K562 (cell line): ENCODE measurements at regions not wholly inside any gene's neighbourhood (a gene's known extent, or its start where the extent isn't known, plus 50 kb on each side); places are given as distances from the start of the nearest gene placed in this dataset.
A peak's percentile ranks its signal among the peaks of the same experiment; 100 is the strongest.

Source experiments
- CBFB ChIP-seq: sonication (generic); formaldehyde crosslinking; IDR thresholded peaks from 2 replicates; pipeline ENCODE4 v1.4.0; 2020; ENCODE audit warnings: mild to moderate bottlenecking, missing genetic modification reagents
- CREB3L1 ChIP-seq: fragments of 450-650 bp; IDR thresholded peaks from 2 replicates; pipeline ENCODE4 v1.6.1; 2014; ENCODE audit warnings: low read depth, mild to moderate bottlenecking, moderate library complexity, borderline replicate concordance
- FOSL1 ChIP-seq: fragments of 200-800 bp; sonication (Bioruptor generic); conservative IDR thresholded peaks from 2 replicates; pipeline ENCODE4 v1.6.1; 2016; ENCODE audit warnings: missing genetic modification characterization, missing compliant biosample characterization
- HBP1 ChIP-seq: fragments of 450-650 bp; formaldehyde crosslinking; IDR thresholded peaks from 2 replicates; pipeline ENCODE4 v1.4.0; 2022; ENCODE audit warnings: missing genetic modification characterization
- ILF3 ChIP-seq: fragments of 450-650 bp; IDR thresholded peaks from 2 replicates; pipeline ENCODE4 v1.6.1; 2018; ENCODE audit warnings: antibody characterized with exemption, mild to moderate bottlenecking, moderate library complexity, borderline replicate concordance
- NFE2L1 ChIP-seq: fragments of 450-650 bp; IDR thresholded peaks from 2 replicates; pipeline ENCODE4 v1.6.1; 2016; ENCODE audit warnings: missing genetic modification characterization, low read depth, mild to moderate bottlenecking, missing compliant biosample characterization, moderate library complexity, borderline replicate concordance
- PATZ1 ChIP-seq: fragments of 250-450 bp; sonication (Bioruptor Pico); IDR thresholded peaks from 2 replicates; pipeline ENCODE4 v1.5.0; 2020; ENCODE audit warnings: mild to moderate bottlenecking, borderline replicate concordance
- PHB ChIP-seq: fragments of 250-450 bp; sonication (Bioruptor Pico); IDR thresholded peaks from 2 replicates; pipeline ENCODE4 v1.5.0; 2021
- PHTF2 ChIP-seq: fragments of 250-450 bp; sonication (Bioruptor Pico); IDR thresholded peaks from 2 replicates; pipeline ENCODE4 v1.5.0; 2021; ENCODE audit warnings: mild to moderate bottlenecking
- PRMT5 ChIP-seq: sonication (generic); formaldehyde crosslinking; IDR thresholded peaks from 2 replicates; pipeline ENCODE4 v1.5.0; 2020; ENCODE audit warnings: missing genetic modification reagents
- RAD21 ChIP-seq, 2 experiments: fragments of 250-450 bp in 1 of 2; fragments of 450-650 bp in 1 of 2; sonication (Bioruptor Pico) in 1 of 2; formaldehyde crosslinking in 1 of 2; IDR thresholded peaks in 1 of 2; conservative IDR thresholded peaks in 1 of 2; 2 replicates each; pipeline versions ENCODE4 v1.4.0 to v1.8.0; 2020 to 2022; ENCODE audit warnings: mild to moderate bottlenecking in 2 of 2, moderate library complexity in 1 of 2
- RBM17 ChIP-seq: fragments of 200-400 bp; formaldehyde crosslinking; IDR thresholded peaks from 2 replicates; pipeline ENCODE4 v1.6.1; 2017; ENCODE audit warnings: low read depth, mild to moderate bottlenecking, low read length, borderline replicate concordance
- RHOXF2B ChIP-seq: fragments of 250-450 bp; sonication (Bioruptor Pico); conservative IDR thresholded peaks from 2 replicates; pipeline ENCODE4 v1.5.1; 2021
- SIN3B ChIP-seq: fragments of 450-650 bp; IDR thresholded peaks from 2 replicates; pipeline ENCODE4 v1.6.1; 2017; ENCODE audit warnings: low read depth, mild to moderate bottlenecking, moderate library complexity
- SMARCC2 ChIP-seq: fragments of 450-650 bp; IDR thresholded peaks from 2 replicates; pipeline ENCODE4 v1.6.1; 2017; ENCODE audit warnings: antibody characterized with exemption, moderate library complexity, mild to moderate bottlenecking, low read depth
- TSC22D4 ChIP-seq: fragments of 450-650 bp; IDR thresholded peaks from 2 replicates; pipeline ENCODE4 v1.6.1; 2016; ENCODE audit warnings: missing genetic modification characterization, missing biosample characterization, control low read depth
- ZNF436 ChIP-seq: fragments of 250-450, 450-650 bp; sonication (Bioruptor Pico); formaldehyde crosslinking; IDR thresholded peaks from 2 replicates; pipeline ENCODE4 v1.7.0; 2020; ENCODE audit warnings: mild to moderate bottlenecking
- TF ChIP-seq, protein P1 (sequence below): fragments of 250-450 bp; sonication (Bioruptor Pico); IDR thresholded peaks from 2 replicates; pipeline ENCODE4 v1.8.0; 2022; ENCODE audit warnings: moderate library complexity, mild to moderate bottlenecking, inconsistent platforms
- TF ChIP-seq, protein P2 (sequence below): fragments of 250-450 bp; sonication (Bioruptor Pico); IDR thresholded peaks from 2 replicates; pipeline ENCODE4 v1.8.0; 2022; ENCODE audit warnings: moderate library complexity, mild to moderate bottlenecking, inconsistent platforms
- TF ChIP-seq, protein P3 (sequence below): sonication (generic); formaldehyde crosslinking; IDR thresholded peaks from 2 replicates; pipeline ENCODE4 v1.9.0; 2022; ENCODE audit warnings: mild to moderate bottlenecking, missing genetic modification reagents

DNA sequence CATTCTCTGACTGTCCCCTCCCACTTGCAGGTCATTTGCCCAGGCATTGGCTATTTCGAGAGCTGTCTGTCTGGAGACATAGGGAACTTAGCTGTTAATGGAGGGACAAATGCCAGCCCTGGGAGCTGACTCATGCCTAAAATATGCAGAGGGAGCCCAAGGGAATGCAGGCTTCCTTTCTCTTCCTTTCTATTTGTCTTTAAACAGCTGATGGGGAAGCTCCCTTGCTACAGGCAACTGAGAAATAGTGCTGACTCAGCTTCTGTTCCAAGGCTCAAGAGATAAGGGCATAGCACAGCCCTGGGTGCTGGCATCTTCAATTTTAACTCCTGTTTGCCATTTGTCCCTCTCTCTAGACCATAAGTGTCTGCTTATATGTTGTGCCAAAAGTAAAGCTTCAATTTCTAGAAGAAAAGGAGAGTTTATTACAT, 82.7 kb upstream of the C1GALT1 start (continued):
- TF ChIP-seq NFE2L1 (tag): 0 out of 2 replicates have a peak, but pooled peaks have one; percentile 7
- no peak for TF ChIP-seq CREB3L1
- TF ChIP-seq ILF3: no peak
- peak; percentile 82 for TF ChIP-seq SMARCC2
- TF ChIP-seq, protein P1, sequence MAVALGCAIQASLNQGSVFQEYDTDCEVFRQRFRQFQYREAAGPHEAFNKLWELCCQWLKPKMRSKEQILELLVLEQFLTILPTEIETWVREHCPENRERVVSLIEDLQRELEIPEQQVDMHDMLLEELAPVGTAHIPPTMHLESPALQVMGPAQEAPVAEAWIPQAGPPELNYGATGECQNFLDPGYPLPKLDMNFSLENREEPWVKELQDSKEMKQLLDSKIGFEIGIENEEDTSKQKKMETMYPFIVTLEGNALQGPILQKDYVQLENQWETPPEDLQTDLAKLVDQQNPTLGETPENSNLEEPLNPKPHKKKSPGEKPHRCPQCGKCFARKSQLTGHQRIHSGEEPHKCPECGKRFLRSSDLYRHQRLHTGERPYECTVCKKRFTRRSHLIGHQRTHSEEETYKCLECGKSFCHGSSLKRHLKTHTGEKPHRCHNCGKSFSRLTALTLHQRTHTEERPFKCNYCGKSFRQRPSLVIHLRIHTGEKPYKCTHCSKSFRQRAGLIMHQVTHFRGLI (CRISPR knock-in tag): no peak
- TF ChIP-seq FOSL1 (tag): peak; percentile 98
- no peak for TF ChIP-seq TSC22D4
- TF ChIP-seq, protein P2, sequence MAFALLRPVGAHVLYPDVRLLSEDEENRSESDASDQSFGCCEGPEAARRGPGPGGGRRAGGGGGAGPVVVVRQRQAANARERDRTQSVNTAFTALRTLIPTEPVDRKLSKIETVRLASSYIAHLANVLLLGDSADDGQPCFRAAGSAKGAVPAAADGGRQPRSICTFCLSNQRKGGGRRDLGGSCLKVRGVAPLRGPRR (CRISPR knock-in tag): no peak
- no peak for TF ChIP-seq PRMT5 (CRISPR knock-in tag)
- no peak for TF ChIP-seq RBM17
- no peak for TF ChIP-seq PHTF2 (CRISPR knock-in tag)
- no peak for TF ChIP-seq SIN3B
- no peak for TF ChIP-seq HBP1 (CRISPR knock-in tag)
- no peak for TF ChIP-seq RAD21 (CRISPR knock-in tag; conservative IDR thresholded peaks at IDR 0.05 in 1 of 2, IDR thresholded peaks at IDR 0.05 in 1 of 2)
- TF ChIP-seq, protein P3, sequence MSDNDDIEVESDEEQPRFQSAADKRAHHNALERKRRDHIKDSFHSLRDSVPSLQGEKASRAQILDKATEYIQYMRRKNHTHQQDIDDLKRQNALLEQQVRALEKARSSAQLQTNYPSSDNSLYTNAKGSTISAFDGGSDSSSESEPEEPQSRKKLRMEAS (CRISPR knock-in tag): no peak
- TF ChIP-seq PATZ1 (CRISPR knock-in tag): no peak
- TF ChIP-seq RHOXF2B: no peak
- no peak for TF ChIP-seq ZNF436 (CRISPR knock-in tag)
- no peak for TF ChIP-seq CBFB (CRISPR knock-in tag)
- no peak for TF ChIP-seq PHB (CRISPR knock-in tag)
